Spinal cord (tissue), 9 donors: ENCODE measurements at regions not wholly inside any gene's neighbourhood (a gene's known extent, or its start where the extent isn't known, plus 50 kb on each side); places are given as distances from the start of the nearest gene placed in this dataset.
A peak's percentile ranks its signal among the peaks of the same experiment; 100 is the strongest.

ENCODE experiments used
- DNase-seq, 6 donors: peaks; one replicate each; pipeline versions ENCODE4 v3.0.0 to v3.0.0-alpha.2; 2013 to 2015; ENCODE audit warnings: low spot score in 6 of 6, low read depth in 4 of 6
- H3K27ac ChIP-seq: one replicate; pipeline ENCODE4 v1.5.1; 2013; ENCODE audit warnings: low read depth, low read length, control low read depth
- H3K27me3 ChIP-seq: one replicate; pipeline ENCODE4 v1.6.1; 2013; ENCODE audit warnings: low read length; ENCODE audit not compliant: control insufficient read depth, insufficient read depth
- H3K36me3 ChIP-seq: one replicate; pipeline ENCODE4 v1.6.1; 2013; ENCODE audit warnings: low read length; ENCODE audit not compliant: control insufficient read depth, insufficient read depth
- H3K4me1 ChIP-seq: one replicate; pipeline ENCODE4 v1.6.1; 2013; ENCODE audit warnings: low read length; ENCODE audit not compliant: control insufficient read depth, insufficient read depth
- H3K4me3 ChIP-seq: one replicate; pipeline ENCODE4 v1.5.1; 2013; ENCODE audit warnings: low read depth, low read length, control low read depth
- H3K9me3 ChIP-seq: one replicate; pipeline ENCODE4 v1.6.1; 2013; ENCODE audit warnings: low read length; ENCODE audit not compliant: control insufficient read depth, insufficient read depth
- WGBS: methylation state at CpG from one replicate; pipeline ENCODE4 v1.1.5; 2013; ENCODE audit warnings: missing lambda C conversion rate; ENCODE audit not compliant: insufficient coverage; 5-methylcytosine and 5-hydroxymethylcytosine counted together
- donor health status: healthy.

DNA sequence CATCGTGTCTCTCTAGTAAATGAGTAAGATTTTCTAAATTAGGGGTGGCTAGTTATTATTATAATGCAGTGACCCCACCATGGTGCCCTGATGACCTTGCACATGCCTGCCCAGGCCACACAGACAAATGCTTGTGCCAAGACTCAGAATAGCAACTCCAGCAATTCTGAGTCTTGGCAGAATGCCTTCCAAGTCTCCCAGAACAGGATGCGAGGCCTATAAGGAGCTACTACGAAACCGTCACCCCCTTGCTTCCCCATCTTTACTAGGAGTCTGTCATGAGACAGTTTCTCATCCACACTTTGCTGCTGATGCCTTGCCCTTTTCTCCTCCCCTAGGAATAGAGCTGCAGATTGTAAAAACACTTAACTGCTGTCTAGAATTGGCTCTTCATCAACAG lies 559.9 kb downstream of the TRHDE start:
- Histone ChIP-seq H3K27ac (no peak overlapping the region), H3K4me1 (no peaks in the 10 kb centered on the region), H3K4me3 (no peak overlapping the region), H3K36me3 (no peaks in the 10 kb centered on the region), H3K27me3 (no peaks in the 10 kb centered on the region), H3K9me3 (no peaks in the 10 kb centered on the region)
- peak in 2 of 6 donors; percentile 9 to 14 for DNase-seq
- WGBS = 76% methylated on average over 4 of the region's 4 CpGs

DNA sequence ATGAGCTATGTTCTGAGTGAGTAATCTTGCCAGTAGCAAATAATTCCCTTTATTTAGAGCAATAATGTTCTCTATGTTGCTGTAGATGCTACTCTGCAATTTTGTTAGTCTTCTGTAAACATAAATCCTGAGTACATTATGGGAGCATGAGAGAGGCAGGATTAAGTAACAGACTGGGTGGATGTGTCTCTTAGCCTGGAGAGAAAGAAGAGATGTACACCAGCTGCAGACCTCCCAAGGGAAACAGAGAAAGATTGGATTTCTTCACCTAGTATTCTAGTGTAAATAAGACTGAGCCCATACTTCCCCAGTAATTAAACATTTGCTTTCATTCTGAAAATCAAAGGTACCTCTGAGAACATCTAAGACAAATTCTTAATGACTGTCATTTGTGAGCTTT lies 564.0 kb downstream of the TRHDE start:
- H3K9me3 ChIP-seq = no peaks in the 10 kb centered on the region
- H3K27me3 ChIP-seq = no peaks in the 10 kb centered on the region
- H3K27ac ChIP-seq = no peak overlapping the region
- no peaks in the 10 kb centered on the region for H3K36me3 ChIP-seq
- DNase-seq = peak in 1 of 6 donors; percentile 41
- no peaks in the 10 kb centered on the region for H3K4me1 ChIP-seq
- no peak overlapping the region for H3K4me3 ChIP-seq

DNA sequence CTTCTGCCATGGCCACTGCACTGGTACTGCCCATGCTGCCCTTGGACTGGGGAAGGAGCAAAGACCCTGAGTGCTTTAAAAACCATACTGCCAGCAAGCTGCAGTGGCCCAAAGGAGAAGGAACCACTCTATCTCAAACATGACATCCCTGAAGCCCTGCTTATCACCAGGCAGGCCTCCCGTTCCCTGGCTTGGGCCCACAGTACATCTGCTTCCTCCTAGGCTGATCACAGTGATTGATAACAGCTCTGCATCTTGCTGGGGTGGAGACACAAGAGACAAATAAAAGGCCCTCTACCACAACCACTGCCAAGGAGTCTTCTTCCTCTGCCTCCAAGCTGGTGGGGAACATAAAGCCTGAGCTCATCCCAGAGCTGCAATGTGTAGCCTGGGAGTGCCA lies 567.5 kb downstream of the TRHDE start:
- Histone ChIP-seq H3K27ac (no peak overlapping the region), H3K36me3 (no peaks in the 10 kb centered on the region), H3K4me1 (no peaks in the 10 kb centered on the region), H3K27me3 (no peaks in the 10 kb centered on the region), H3K4me3 (no peak overlapping the region), H3K9me3 (no peaks in the 10 kb centered on the region)
- DNase-seq = peak in 1 of 6 donors; percentile 22
- 75% methylated on average over 1 of the region's 1 CpG for WGBS

DNA sequence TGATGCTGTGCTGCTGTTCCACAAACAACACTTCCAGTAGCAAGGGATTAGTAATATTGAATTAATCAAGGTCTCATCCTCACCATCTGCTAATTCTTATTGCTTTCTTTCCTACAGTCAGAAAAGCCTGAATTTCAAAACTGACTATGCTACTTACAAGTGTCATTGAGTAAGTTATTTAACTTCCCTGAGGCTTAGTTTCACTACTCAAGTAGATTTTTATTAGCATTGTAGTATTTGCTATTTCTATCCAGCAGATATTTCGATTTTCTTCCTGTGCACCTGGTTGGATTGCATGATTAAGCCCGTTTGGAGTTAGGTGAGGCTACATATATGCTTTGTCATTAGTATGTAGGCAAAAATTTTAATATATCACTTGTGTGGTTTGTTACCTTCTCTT lies 591.5 kb downstream of the TRHDE start:
- no peak overlapping the region for H3K4me3 ChIP-seq
- H3K27ac ChIP-seq = no peak overlapping the region
- no peak for DNase-seq
- no peaks in the 10 kb centered on the region for H3K36me3 ChIP-seq
- H3K9me3 ChIP-seq = no peaks in the 10 kb centered on the region
- no peaks in the 10 kb centered on the region for H3K4me1 ChIP-seq
- WGBS = no CpG with 5 or more reads among the region's 2 CpGs
- H3K27me3 ChIP-seq = no peaks in the 10 kb centered on the region

DNA sequence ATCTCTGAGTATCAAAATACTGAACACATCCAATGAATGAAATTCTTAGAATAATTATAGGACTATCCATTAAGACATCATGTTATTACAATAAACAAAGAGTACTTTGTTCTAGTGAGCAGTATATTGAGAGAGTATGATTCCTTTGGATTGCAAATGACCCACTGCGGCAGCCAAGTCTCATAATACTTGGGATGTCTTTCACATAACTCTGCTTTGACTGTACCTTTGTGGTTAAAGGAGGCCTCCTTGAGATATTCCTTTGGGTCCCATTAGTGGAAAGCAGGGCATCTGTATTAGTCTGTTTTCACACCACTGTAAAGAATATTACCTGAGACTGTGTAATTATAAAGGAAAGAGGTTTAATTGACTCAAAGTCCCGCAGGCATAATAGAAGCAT lies 593.8 kb downstream of the TRHDE start:
- Histone ChIP-seq H3K9me3 (no peaks in the 10 kb centered on the region), H3K27ac (no peak overlapping the region), H3K27me3 (no peaks in the 10 kb centered on the region), H3K36me3 (no peaks in the 10 kb centered on the region), H3K4me1 (no peaks in the 10 kb centered on the region), H3K4me3 (no peak overlapping the region)
- whole genome bisulfite sequencing = 38% methylated on average over 1 of the region's 2 CpGs
- DNase-seq = peak in 1 of 6 donors; percentile 20

DNA sequence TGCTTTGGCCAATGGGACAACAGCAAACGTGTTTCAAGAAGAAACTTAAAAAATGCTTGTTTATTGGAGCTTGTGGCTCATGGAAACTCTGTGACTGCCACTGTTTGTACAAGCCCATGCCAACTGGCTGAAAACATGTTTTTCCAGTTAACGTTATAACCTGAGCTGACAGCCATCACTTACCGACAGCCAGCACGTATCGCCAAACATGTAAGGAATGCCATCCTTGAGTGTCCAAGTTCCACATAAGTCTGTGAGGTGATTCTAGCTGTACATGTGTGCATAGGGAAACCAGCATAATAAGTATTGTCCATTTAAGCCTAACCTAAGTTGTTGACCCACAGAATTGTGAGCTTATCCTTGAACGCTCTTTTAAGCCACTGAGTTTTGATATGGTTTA lies 596.9 kb downstream of the TRHDE start:
- H3K36me3 ChIP-seq = no peaks in the 10 kb centered on the region
- WGBS = 100% methylated on average over 5 of the region's 6 CpGs
- H3K27ac ChIP-seq = no peak overlapping the region
- no peak overlapping the region for H3K4me3 ChIP-seq
- no peak for DNase-seq
- no peaks in the 10 kb centered on the region for H3K9me3 ChIP-seq
- H3K27me3 ChIP-seq = no peaks in the 10 kb centered on the region
- no peaks in the 10 kb centered on the region for H3K4me1 ChIP-seq

DNA sequence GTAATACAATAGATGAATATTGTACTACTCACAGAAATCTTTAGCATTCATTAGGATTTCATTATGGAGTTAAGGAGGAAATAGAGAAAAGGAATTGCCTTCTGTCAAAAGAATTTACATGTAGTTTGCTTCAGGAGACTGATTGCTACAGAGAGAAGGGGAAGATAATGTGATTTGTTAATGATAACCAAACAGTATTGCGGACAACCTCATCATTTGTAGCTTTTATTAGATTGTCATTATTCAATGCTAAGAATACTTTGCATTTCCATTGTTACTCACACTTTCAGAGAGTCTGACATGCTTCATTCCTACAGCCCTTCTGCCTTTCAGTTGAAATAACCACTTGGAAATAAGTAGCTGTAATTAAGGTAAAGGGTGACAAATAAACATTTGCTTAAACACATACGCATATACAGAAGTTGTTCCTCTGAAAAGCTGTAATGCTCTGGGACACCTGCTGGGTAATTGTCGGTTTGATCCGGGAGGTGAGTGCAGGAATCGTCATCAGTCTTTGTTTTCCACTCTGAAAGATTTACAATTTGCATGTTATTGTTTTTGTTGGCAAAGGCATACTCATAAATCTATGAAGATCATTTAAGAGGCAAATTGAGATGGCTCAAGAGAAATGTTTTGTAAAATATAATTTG lies 600.2 kb downstream of the TRHDE start:
- Histone ChIP-seq H3K9me3 (peaks cover 2% of the 10 kb centered on the region), H3K36me3 (no peaks in the 10 kb centered on the region), H3K27ac (no peak overlapping the region), H3K4me3 (no peak overlapping the region), H3K27me3 (no peaks in the 10 kb centered on the region), H3K4me1 (no peaks in the 10 kb centered on the region)
- DNase-seq = peak in 1 of 6 donors; percentile 50
- no CpG with 5 or more reads among the region's 5 CpGs for WGBS

DNA sequence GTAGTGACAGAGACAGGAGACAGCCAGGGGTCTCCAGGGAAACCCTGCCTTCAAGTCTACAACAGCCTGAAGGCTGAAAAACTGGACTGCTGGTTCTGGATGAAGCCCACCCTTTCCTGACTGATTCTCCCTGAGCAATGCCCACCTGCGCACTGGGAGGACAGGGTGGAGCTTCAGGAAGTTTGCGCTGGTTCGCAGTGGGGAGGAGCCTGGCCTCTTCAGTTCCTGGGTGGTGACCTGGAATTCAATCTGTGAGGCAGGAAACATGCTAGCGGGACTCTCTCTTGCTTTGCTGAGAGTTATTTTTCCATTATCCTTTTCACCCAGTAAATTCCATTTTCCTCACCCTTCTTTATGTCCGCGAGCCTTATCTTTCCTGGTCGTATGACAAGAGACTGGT lies 600.8 kb downstream of the TRHDE start:
- H3K36me3 ChIP-seq = no peaks in the 10 kb centered on the region
- H3K27ac ChIP-seq = no peak overlapping the region
- no peak for DNase-seq
- H3K4me3 ChIP-seq = no peak overlapping the region
- H3K27me3 ChIP-seq = no peaks in the 10 kb centered on the region
- 72% methylated on average over 7 of the region's 7 CpGs for WGBS
- peaks cover 2% of the 10 kb centered on the region for H3K9me3 ChIP-seq
- H3K4me1 ChIP-seq = no peaks in the 10 kb centered on the region

DNA sequence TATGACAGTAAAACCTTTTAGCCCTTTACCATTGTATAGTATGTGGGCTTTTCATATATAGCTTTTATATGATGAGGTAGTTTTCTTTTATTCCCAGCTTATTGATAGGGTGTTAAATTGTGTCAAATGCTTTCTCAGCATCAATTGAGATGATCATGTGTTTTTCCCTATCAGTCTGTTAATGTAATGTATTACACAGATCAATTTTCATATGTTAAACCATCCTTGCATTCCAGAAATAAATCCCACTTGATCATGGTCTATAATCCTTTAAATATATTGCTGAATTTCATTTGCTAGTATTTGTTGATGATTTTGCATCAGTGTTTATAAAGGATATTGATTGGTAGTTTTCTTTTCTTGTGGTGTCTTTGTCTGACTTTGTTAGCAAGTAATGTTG lies 603.9 kb downstream of the TRHDE start:
- DNase-seq = no peak
- no peak overlapping the region for H3K4me3 ChIP-seq
- no peaks in the 10 kb centered on the region for H3K36me3 ChIP-seq
- H3K27me3 ChIP-seq = no peaks in the 10 kb centered on the region
- peaks cover 3% of the 10 kb centered on the region for H3K9me3 ChIP-seq
- no peak overlapping the region for H3K27ac ChIP-seq
- H3K4me1 ChIP-seq = no peaks in the 10 kb centered on the region

DNA sequence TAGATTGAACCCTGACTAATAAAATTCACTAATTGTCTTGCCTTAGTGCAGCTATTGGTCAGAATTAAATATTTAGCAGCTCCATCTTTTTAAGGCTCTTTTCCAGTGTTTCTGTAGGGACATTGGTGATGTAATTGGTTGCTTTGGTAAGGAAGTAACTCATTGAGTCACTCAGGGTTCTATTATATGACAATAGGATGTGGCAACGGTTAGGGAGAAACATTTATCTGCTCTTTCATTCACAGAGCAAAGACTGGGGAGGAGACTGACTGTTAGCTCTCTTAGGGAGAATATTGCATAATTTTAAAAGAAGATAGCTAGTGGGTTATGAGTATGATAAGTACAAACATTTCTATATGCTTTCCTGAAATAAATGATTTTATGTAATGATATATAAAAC lies 616.5 kb downstream of the TRHDE start:
- DNase-seq = no peak
- WGBS = no CpG with 5 or more reads among the region's 1 CpG
- no peak overlapping the region for H3K27ac ChIP-seq

More for the DNA sequence above, 616.5 kb downstream of the TRHDE start:
- Histone ChIP-seq H3K4me1 (no peaks in the 10 kb centered on the region), H3K4me3 (no peak overlapping the region), H3K9me3 (no peaks in the 10 kb centered on the region), H3K27me3 (no peaks in the 10 kb centered on the region), H3K36me3 (no peaks in the 10 kb centered on the region)
